Tibial nerve (tissue), 4 donors: ENCODE measurements at regions not wholly inside any gene's neighbourhood (a gene's known extent, or its start where the extent isn't known, plus 50 kb on each side); places are given as distances from the start of the nearest gene placed in this dataset.

Source experiments
- DNase-seq, 2 donors: peaks; one replicate each; pipeline ENCODE4 v3.0.0-alpha.2; 2019; ENCODE audit warnings: low spot score in 2 of 2
- H3K27ac ChIP-seq, 4 donors: fragments of 200-600 bp; sonication (generic) in 3 of 4; one replicate each; pipeline ENCODE4 v1.5.1; 2017 to 2019; ENCODE audit warnings: mild to moderate bottlenecking in 1 of 4
- H3K27me3 ChIP-seq, 2 donors: fragments of 200-600 bp; sonication (generic) in 1 of 2; one replicate each; pipeline versions ENCODE4 v1.5.1 to v1.6.0; 2017 to 2019
- H3K36me3 ChIP-seq, 3 donors: fragments of 200-600 bp; sonication (generic); one replicate each; pipeline ENCODE4 v1.5.1; 2018 to 2019
- H3K4me1 ChIP-seq, 4 donors: fragments of 200-600 bp; sonication (generic) in 3 of 4; one replicate each; pipeline ENCODE4 v1.5.1; 2017 to 2019
- H3K4me3 ChIP-seq, 4 donors: fragments of 200-600 bp; sonication (generic) in 3 of 4; one replicate each; pipeline ENCODE4 v1.5.1; 2017 to 2019; ENCODE audit warnings: mild to moderate bottlenecking in 1 of 4, moderate library complexity in 1 of 4
- H3K9me3 ChIP-seq, 4 donors: fragments of 200-600 bp; sonication (generic) in 3 of 4; one replicate each; pipeline ENCODE4 v1.5.1; 2017 to 2019
- EP300 ChIP-seq, 2 donors: sonication (generic); formaldehyde crosslinking; IDR thresholded peaks; one replicate each; pipeline ENCODE4 v1.6.1; 2017; ENCODE audit warnings: antibody characterized with exemption in 2 of 2, mild to moderate bottlenecking in 1 of 2
- POLR2A ChIP-seq, 2 donors: fragments of 450-650 bp; IDR thresholded peaks; one replicate each; pipeline ENCODE4 v1.6.1; 2017; ENCODE audit warnings: antibody characterized with exemption in 2 of 2, mild to moderate bottlenecking in 2 of 2, moderate library complexity in 2 of 2
- WGBS, 2 donors: methylation state at CpG; one replicate each; pipeline ENCODE4 v1.1.5; 2018; 5-methylcytosine and 5-hydroxymethylcytosine counted together
- TF ChIP-seq, protein P1 (sequence below), 5 experiments: fragments of 200-600 bp in 3 of 5; fragments of 450-650 bp in 2 of 5; sonication (generic) in 3 of 5; IDR thresholded peaks; one replicate each; pipeline ENCODE4 v1.5.1; 2016 to 2019; ENCODE audit warnings: antibody characterized with exemption in 5 of 5, mild to moderate bottlenecking in 3 of 5, moderate library complexity in 2 of 5

DNA sequence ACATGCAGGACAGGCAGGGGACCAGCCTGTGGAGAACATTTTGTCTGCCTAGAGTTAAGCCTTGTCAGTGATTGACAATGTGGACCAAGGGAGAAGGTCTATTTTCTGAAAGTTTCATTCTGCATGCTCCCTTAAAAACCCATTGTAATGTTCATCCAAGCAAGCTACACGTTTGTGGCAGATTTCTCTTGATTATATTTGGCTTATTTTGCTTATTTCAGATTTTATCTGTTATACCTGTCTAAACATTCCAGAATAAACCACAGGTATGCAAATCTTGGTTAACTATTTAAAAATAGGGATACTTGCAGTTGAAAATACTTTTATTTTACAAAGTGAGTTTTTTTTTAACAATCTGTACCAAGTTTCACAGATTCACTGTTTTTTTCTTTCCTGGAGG is 78.2 kb upstream of the F3 start:
- H3K9me3 ChIP-seq: no peaks in the 10 kb centered on the region
- H3K27me3 ChIP-seq: no peaks in the 10 kb centered on the region
- 26 to 45% methylated on average over 1 of the region's 1 CpG for WGBS, 2 donors
- H3K4me3 ChIP-seq: no peak overlapping the region
- no peak for DNase-seq
- H3K36me3 ChIP-seq: no peaks in the 10 kb centered on the region
- peaks cover 0 to 20% (median 4%) of the 10 kb centered on the region in 4 donors for H3K4me1 ChIP-seq
- TF ChIP-seq EP300 (IDR thresholded peaks at IDR 0.05): no peak
- TF ChIP-seq, protein P1, sequence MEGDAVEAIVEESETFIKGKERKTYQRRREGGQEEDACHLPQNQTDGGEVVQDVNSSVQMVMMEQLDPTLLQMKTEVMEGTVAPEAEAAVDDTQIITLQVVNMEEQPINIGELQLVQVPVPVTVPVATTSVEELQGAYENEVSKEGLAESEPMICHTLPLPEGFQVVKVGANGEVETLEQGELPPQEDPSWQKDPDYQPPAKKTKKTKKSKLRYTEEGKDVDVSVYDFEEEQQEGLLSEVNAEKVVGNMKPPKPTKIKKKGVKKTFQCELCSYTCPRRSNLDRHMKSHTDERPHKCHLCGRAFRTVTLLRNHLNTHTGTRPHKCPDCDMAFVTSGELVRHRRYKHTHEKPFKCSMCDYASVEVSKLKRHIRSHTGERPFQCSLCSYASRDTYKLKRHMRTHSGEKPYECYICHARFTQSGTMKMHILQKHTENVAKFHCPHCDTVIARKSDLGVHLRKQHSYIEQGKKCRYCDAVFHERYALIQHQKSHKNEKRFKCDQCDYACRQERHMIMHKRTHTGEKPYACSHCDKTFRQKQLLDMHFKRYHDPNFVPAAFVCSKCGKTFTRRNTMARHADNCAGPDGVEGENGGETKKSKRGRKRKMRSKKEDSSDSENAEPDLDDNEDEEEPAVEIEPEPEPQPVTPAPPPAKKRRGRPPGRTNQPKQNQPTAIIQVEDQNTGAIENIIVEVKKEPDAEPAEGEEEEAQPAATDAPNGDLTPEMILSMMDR (IDR thresholded peaks at IDR 0.05): no peak
- no peak for TF ChIP-seq POLR2A (IDR thresholded peaks at IDR 0.05)
- no peak overlapping the region for H3K27ac ChIP-seq

DNA sequence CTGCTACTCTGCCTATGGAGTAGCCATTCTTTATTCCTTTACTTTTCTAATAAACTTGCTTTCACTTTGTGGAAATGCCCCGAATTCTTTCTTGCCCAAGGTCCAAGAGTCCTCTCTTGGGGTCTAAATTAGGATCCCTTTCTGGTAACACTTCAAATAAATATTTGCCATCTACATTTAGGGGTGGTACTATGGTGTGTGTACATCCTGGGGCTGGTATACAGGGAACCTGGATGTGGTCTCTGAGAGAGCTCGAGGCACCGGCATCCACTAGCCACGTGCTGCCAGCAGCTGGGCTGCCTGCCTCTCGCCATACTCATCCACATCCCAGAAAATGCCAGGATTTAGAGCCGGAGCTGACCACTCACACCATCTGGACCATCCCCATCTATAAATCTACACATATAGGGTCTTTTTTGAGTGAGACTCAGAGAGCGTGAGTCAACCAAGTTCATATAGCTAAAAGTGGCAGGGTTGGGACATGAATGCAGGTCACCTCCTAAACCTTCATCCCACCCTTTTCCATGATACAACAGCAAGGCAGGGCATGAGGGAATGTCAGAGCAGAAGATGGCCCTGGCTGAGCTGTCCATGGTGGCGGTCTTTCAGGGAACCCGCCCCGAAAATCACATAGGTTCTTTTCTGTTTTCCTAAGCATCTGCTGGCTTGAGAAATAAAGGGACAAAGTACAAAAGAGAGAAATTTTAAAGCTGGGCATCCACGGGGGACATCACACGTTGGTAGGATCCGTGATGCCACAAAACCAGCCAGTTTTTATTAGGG is 76.6 kb upstream of the F3 start:
- TF ChIP-seq, protein P1 (IDR thresholded peaks at IDR 0.05): no peak
- no peak for TF ChIP-seq EP300 (IDR thresholded peaks at IDR 0.05)
- no peak for TF ChIP-seq POLR2A (IDR thresholded peaks at IDR 0.05)
- DNase-seq: no peak
- H3K4me3 ChIP-seq: no peak overlapping the region
- no peak overlapping the region for H3K27ac ChIP-seq
- H3K36me3 ChIP-seq: no peaks in the 10 kb centered on the region
- 91 to 96% methylated on average over 13 of the region's 13 CpGs for WGBS, 2 donors
- no peaks in the 10 kb centered on the region for H3K27me3 ChIP-seq
- no peaks in the 10 kb centered on the region for H3K9me3 ChIP-seq
- peaks cover 0 to 20% (median 4%) of the 10 kb centered on the region in 4 donors for H3K4me1 ChIP-seq

DNA sequence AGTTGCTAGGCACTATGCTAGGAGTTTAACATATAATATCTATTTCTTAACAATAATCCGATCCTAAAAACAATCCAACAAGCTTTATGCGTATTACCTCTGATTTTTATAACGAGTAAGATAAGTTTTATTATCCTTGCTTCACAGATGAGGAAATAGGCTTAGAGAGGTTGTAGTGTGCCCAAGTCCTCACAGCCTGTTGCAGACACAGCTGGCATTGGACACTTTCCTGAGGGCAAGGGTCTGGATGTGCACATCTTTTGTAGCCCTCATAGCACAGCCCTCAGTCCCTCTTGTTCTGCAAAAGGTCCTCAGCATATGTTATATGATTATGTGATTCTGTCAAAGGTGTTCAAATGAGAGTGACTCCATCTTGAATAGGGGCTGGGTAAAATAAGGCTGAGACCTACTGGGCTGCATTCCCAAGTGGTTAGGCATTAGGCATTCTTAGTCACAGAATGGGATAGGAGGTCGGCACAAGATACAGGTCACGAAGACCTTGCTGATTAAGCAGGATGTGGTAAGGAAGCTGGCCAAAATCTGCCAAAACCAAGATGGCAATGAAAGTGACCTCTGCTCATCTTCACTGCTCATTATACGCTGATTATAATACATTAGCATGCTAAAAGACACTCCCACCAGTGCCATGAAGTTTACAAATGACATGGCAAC is 75.7 kb upstream of the F3 start:
- Histone ChIP-seq H3K27ac (no peak overlapping the region), H3K4me1 (peaks cover 0 to 24% (median 4%) of the 10 kb centered on the region in 4 donors), H3K36me3 (no peaks in the 10 kb centered on the region), H3K27me3 (no peaks in the 10 kb centered on the region), H3K9me3 (no peaks in the 10 kb centered on the region), H3K4me3 (no peak overlapping the region)
- WGBS, 2 donors: 75 to 81% methylated on average over 6 of the region's 6 CpGs
- TF ChIP-seq EP300 (IDR thresholded peaks at IDR 0.05) (no peak), POLR2A (IDR thresholded peaks at IDR 0.05) (no peak)
- TF ChIP-seq, protein P1 (IDR thresholded peaks at IDR 0.05): no peak
- DNase-seq: no peak

DNA sequence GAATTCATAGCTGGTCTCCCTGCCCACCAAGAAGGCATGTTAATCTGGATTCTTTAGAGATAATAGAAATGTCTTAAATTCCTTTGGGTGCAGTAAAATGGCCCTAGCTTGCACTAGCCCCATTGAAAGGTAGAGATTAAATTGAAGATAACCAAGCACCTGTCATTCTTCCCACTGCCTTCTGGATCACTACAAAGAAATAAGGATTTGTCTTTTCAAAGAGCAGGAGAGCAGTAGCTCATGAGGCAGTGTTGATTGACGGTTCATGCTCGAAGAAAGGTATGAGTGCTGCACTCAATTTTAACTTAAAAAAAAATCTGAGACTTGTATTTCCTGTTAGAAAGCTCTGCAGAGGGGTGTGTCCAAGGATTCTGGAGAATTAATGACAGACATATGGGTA is 74.9 kb upstream of the F3 start:
- TF ChIP-seq, protein P1 (IDR thresholded peaks at IDR 0.05): no peak
- no peak for TF ChIP-seq POLR2A (IDR thresholded peaks at IDR 0.05)
- TF ChIP-seq EP300 (IDR thresholded peaks at IDR 0.05): no peak
- 71 to 81% methylated on average over 2 of the region's 2 CpGs for WGBS, 2 donors
- DNase-seq: no peak
- no peaks in the 10 kb centered on the region for H3K9me3 ChIP-seq
- H3K27me3 ChIP-seq: no peaks in the 10 kb centered on the region
- peaks cover 0 to 18% (median 4%) of the 10 kb centered on the region in 4 donors for H3K4me1 ChIP-seq
- H3K36me3 ChIP-seq: no peaks in the 10 kb centered on the region
- no peak overlapping the region for H3K4me3 ChIP-seq
- H3K27ac ChIP-seq: no peak overlapping the region

DNA sequence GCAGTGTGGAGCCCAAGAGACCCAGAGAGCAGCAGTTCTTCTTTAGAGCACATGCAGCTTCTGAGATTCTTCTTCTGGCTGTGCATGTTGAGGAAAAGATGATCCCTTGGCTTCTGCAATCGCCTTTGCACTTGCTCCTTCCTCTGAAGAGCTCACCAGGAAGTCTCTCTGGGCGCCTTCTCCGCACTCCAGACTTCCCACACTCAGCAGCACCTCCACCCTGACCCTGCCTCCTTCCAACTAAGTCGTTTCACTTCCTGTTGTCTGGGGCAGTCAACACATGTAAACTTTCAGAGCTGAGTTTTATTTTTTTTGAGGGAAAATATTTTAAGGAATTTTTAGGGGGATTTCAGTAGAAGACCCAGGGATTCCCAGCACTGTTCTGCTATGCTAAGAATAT is 73.4 kb upstream of the F3 start:
- Histone ChIP-seq H3K36me3 (no peaks in the 10 kb centered on the region), H3K4me3 (no peak overlapping the region), H3K27ac (no peak overlapping the region), H3K9me3 (no peaks in the 10 kb centered on the region), H3K4me1 (peaks cover 0 to 8% (median 2%) of the 10 kb centered on the region in 4 donors), H3K27me3 (no peaks in the 10 kb centered on the region)
- TF ChIP-seq POLR2A (IDR thresholded peaks at IDR 0.05) (no peak), EP300 (IDR thresholded peaks at IDR 0.05) (no peak)
- TF ChIP-seq, protein P1 (IDR thresholded peaks at IDR 0.05): no peak
- DNase-seq: no peak
- WGBS, 2 donors: 31 to 51% methylated on average over 4 of the region's 4 CpGs
